ENCODE measurements at regions not wholly inside any gene's neighbourhood (a gene's known extent, or its start where the extent isn't known, plus 50 kb on each side); places are given as distances from the start of the nearest gene placed in this dataset.

- TF ChIP-seq, protein P1, sequence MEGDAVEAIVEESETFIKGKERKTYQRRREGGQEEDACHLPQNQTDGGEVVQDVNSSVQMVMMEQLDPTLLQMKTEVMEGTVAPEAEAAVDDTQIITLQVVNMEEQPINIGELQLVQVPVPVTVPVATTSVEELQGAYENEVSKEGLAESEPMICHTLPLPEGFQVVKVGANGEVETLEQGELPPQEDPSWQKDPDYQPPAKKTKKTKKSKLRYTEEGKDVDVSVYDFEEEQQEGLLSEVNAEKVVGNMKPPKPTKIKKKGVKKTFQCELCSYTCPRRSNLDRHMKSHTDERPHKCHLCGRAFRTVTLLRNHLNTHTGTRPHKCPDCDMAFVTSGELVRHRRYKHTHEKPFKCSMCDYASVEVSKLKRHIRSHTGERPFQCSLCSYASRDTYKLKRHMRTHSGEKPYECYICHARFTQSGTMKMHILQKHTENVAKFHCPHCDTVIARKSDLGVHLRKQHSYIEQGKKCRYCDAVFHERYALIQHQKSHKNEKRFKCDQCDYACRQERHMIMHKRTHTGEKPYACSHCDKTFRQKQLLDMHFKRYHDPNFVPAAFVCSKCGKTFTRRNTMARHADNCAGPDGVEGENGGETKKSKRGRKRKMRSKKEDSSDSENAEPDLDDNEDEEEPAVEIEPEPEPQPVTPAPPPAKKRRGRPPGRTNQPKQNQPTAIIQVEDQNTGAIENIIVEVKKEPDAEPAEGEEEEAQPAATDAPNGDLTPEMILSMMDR (IDR thresholded peaks at IDR 0.05; ENCODE audit: low read depth, low read length, missing input control), result no peak
- TF ChIP-seq SP1 (IDR thresholded peaks at IDR 0.05) (no peak), TAF1 (conservative IDR thresholded peaks at IDR 0.05) (no peak), REST (IDR thresholded peaks at IDR 0.05) (no peak), MAX (IDR thresholded peaks at IDR 0.05) (no peak), GABPA (IDR thresholded peaks at IDR 0.05 in 1 of 2, conservative IDR thresholded peaks at IDR 0.05 in 1 of 2) (no peak), ATF3 (IDR thresholded peaks at IDR 0.05) (no peak), RXRA (IDR thresholded peaks at IDR 0.05) (no peak), EGR1 (IDR thresholded peaks at IDR 0.05; ENCODE audit: low read depth in 2 of 2) (no peak), RAD21 (IDR thresholded peaks at IDR 0.05) (no peak), ZBTB33 (IDR thresholded peaks at IDR 0.05) (no peak), YY1 (IDR thresholded peaks at IDR 0.05) (no peak), JUND (IDR thresholded peaks at IDR 0.05) (no peak)
Observed at GRCh38 chr10:4004144-4004543, 219.1 kb upstream of the KLF6 start.

Measured in liver (tissue), 3 donors.